ENCODE measurements at regions not wholly inside any gene's neighbourhood (a gene's known extent, or its start where the extent isn't known, plus 50 kb on each side); places are given as distances from the start of the nearest gene placed in this dataset.

DNA sequence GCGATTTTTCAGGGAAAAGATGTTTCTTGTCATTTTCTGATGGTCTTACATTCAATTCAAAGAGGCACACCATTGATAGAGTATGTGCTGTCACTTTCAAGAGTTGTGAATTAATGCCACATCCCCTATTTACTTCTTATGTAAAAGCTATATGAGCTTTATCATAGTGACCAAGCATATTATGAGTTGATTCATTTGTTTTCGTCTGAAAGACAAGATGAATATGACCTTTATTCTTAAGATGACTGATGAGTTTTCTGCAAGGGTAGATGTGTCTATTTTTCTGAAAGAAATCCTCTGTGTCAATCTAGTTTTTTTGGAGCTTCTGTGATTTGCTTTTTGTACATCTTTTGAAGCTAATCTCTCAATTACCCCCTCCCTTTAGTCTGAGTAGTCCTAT, 676.3 kb upstream of the ARGLU1 start:
- Histone ChIP-seq H3K27me3 (ENCODE audit: insufficient read depth, low read length, poor library complexity, severe bottlenecking) (no peaks in the 10 kb centered on the region), H3K9ac (ENCODE audit: low read depth, low read length, poor library complexity, severe bottlenecking) (no peak overlapping the region), H4K20me1 (ENCODE audit: insufficient read depth, low read length, poor library complexity, severe bottlenecking) (no peaks in the 10 kb centered on the region), H3K9me2 (replicated peaks; ENCODE audit: low read depth, low read length) (no peaks in the 10 kb centered on the region), H2AFZ (ENCODE audit: low read length) (no peak overlapping the region), H3K36me3 (ENCODE audit: insufficient read depth, low read length) (no peaks in the 10 kb centered on the region), H3K9me3 (ENCODE audit: insufficient read depth, low read depth, low read length) (0 out of 2 replicates have a peak, but pooled peaks cover 4% of the 10 kb centered on the region), H3F3A (ENCODE audit: low read depth) (no peaks in the 10 kb centered on the region), H3K4me2 (ENCODE audit: low read depth, low read length, poor library complexity, severe bottlenecking) (no peak overlapping the region), H3K4me3 (ENCODE audit: low read length, poor library complexity, severe bottlenecking) (no peak overlapping the region), H3K4me1 (ENCODE audit: insufficient read depth, low read length, poor library complexity, severe bottlenecking) (no peaks in the 10 kb centered on the region), H3K79me2 (ENCODE audit: insufficient read depth, low read length) (no peaks in the 10 kb centered on the region)
- TF ChIP-seq CTCF (conservative IDR thresholded peaks at IDR 0.05; ENCODE audit: low read length) (no peak), EZH2phosphoT487 (IDR thresholded peaks at IDR 0.05; ENCODE audit: borderline replicate concordance) (no peak)

DNA sequence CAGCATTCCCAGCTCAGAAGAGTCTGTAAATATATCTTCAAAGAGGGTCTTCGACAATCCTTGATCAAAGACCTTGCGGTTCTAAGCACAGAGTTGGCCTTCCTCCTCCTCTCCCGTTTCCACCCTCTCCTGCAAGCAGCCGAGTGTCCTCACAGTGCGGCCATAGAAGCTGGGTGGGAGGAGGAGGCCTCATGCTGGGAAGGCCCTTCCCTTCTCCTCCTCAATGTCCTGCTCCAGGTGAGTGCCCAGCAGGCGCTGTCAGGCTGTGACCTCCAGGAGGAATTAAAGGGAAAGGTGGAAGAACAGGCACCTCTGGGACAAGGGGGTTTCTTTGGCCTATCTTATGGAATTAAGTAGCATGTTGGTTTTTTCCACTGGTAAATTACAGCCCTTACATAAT, 674.2 kb upstream of the ARGLU1 start:
- no peaks in the 10 kb centered on the region for H3K36me3 ChIP-seq (ENCODE audit: insufficient read depth, low read length)
- H3K4me2 ChIP-seq (ENCODE audit: low read depth, low read length, poor library complexity, severe bottlenecking), result no peak overlapping the region
- H3K4me3 ChIP-seq (ENCODE audit: low read length, poor library complexity, severe bottlenecking), result no peak overlapping the region
- no peak overlapping the region for H3K9ac ChIP-seq (ENCODE audit: low read depth, low read length, poor library complexity, severe bottlenecking)
- no peaks in the 10 kb centered on the region for H3K9me2 ChIP-seq (replicated peaks; ENCODE audit: low read depth, low read length)
- no peaks in the 10 kb centered on the region for H3K27me3 ChIP-seq (ENCODE audit: insufficient read depth, low read length, poor library complexity, severe bottlenecking)
- no peaks in the 10 kb centered on the region for H3K79me2 ChIP-seq (ENCODE audit: insufficient read depth, low read length)
- H3K4me1 ChIP-seq (ENCODE audit: insufficient read depth, low read length, poor library complexity, severe bottlenecking), result no peaks in the 10 kb centered on the region
- TF ChIP-seq EZH2phosphoT487 (IDR thresholded peaks at IDR 0.05; ENCODE audit: borderline replicate concordance) (no peak), CTCF (conservative IDR thresholded peaks at IDR 0.05; ENCODE audit: low read length) (no peak)
- H3K9me3 ChIP-seq (ENCODE audit: insufficient read depth, low read depth, low read length), result 0 out of 2 replicates have a peak, but pooled peaks cover 4% of the 10 kb centered on the region
- no peaks in the 10 kb centered on the region for H4K20me1 ChIP-seq (ENCODE audit: insufficient read depth, low read length, poor library complexity, severe bottlenecking)
- no peak overlapping the region for H2AFZ ChIP-seq (ENCODE audit: low read length)
- H3F3A ChIP-seq (ENCODE audit: low read depth), result no peaks in the 10 kb centered on the region

GRCh38 chr13:107241381-107241780, 673.4 kb upstream of the ARGLU1 start:
- TF ChIP-seq CTCF (conservative IDR thresholded peaks at IDR 0.05; ENCODE audit: low read length) (no peak), EZH2phosphoT487 (IDR thresholded peaks at IDR 0.05; ENCODE audit: borderline replicate concordance) (no peak)
- Histone ChIP-seq H3K79me2 (ENCODE audit: insufficient read depth, low read length) (no peaks in the 10 kb centered on the region), H2AFZ (ENCODE audit: low read length) (no peak overlapping the region), H3K4me2 (ENCODE audit: low read depth, low read length, poor library complexity, severe bottlenecking) (no peak overlapping the region), H3K4me1 (ENCODE audit: insufficient read depth, low read length, poor library complexity, severe bottlenecking) (no peaks in the 10 kb centered on the region), H3K9me2 (replicated peaks; ENCODE audit: low read depth, low read length) (no peaks in the 10 kb centered on the region), H3F3A (ENCODE audit: low read depth) (no peaks in the 10 kb centered on the region), H3K9ac (ENCODE audit: low read depth, low read length, poor library complexity, severe bottlenecking) (no peak overlapping the region), H4K20me1 (ENCODE audit: insufficient read depth, low read length, poor library complexity, severe bottlenecking) (no peaks in the 10 kb centered on the region), H3K9me3 (ENCODE audit: insufficient read depth, low read depth, low read length) (0 out of 2 replicates have a peak, but pooled peaks cover 4% of the 10 kb centered on the region), H3K36me3 (ENCODE audit: insufficient read depth, low read length) (no peaks in the 10 kb centered on the region), H3K27me3 (ENCODE audit: insufficient read depth, low read length, poor library complexity, severe bottlenecking) (no peaks in the 10 kb centered on the region), H3K4me3 (ENCODE audit: low read length, poor library complexity, severe bottlenecking) (no peak overlapping the region)
